GM18499 (cell line): ENCODE measurements at regions not wholly inside any gene's neighbourhood (a gene's known extent, or its start where the extent isn't known, plus 50 kb on each side); places are given as distances from the start of the nearest gene placed in this dataset.

Experiments used
- ATAC-seq: cut with Tn5 transposase; IDR thresholded peaks from one replicate; pipeline ENCODE4 v1.9.1; 2021; ENCODE audit warnings: moderate number of reproducible peaks; ENCODE audit not compliant: insufficient read depth, unreplicated experiment

DNA sequence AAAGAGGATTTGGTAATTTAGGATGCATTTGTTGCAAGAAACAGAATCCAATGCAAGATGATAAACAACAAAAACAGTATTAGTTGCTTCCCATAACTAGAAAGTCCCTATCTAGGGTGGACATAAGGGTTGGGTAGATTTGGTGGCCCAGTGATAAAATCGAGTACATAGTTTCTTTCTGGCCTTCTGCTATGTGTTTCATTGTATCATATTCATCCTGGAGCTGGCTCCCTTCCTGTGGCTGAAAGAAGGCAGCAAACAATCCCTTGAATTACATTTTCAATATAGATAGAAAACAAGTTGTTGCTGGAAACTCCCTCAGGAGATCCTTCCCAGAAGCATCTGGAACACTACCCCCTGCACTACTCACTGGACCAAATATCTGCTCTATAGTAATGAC lies 135.1 kb downstream of the ID4 start:
- no peak for ATAC-seq

GRCh38 chr6:19976411-19977129 lies 139.4 kb downstream of the ID4 start:
- no peak for ATAC-seq

- no peak for ATAC-seq
These were observed 141.9 kb downstream of the ID4 start for GRCh38 chr6:19979059-19979458.

DNA sequence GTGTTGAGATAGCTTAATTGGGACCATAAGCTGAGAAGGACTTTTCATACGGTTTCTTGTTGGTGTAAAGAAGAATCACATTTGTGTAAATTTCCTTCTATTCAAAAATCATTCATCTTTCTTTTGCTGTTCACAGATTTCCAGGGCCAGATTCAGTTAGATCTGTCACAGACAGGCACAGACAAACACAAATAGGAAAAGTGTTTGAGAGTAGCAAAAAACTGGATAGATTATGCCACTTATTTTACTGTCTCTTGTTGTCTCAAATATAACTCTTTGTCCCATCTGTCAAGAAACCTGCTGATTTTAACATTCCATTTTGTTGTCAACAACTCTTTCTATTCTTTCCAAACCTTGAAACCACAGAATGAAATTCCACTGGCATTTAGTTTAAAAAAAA lies 142.8 kb downstream of the ID4 start:
- no peak for ATAC-seq

GRCh38 chr6:19983374-19983773 lies 146.2 kb downstream of the ID4 start:
- no peak for ATAC-seq

DNA sequence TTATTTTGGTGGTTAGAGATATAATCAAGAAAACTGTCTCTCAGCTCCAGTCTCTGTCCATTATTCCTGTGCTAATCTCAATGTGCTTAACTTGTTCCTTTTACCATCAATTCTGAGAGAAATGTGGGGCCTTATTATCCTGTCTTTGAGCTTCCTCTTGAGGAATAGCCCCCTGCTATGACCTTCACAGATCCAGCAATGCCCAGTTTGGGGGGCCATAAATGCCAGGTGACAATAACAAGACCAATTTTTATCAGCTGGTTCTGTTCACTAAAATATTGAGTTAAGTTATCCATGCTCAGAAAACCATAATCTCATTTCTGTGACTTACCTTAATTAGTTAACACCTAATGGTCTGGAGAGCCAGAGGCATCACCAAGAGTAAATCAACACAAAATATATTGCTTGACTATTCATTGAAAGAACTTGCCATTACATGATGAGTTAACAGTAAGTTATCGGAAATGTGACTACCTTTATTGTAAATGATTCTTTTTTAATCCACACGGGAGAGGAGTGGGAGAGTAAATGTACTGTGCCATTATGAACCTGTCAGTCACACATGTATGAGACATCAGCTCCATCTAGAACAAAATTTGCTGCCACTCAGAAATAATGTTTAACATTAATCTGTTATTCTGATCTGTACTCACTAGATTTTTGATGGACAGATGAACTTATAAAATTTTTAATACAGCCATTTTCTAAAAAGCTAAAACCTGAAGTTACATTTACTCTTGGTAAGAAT lies 149.7 kb downstream of the ID4 start:
- no peak for ATAC-seq

DNA sequence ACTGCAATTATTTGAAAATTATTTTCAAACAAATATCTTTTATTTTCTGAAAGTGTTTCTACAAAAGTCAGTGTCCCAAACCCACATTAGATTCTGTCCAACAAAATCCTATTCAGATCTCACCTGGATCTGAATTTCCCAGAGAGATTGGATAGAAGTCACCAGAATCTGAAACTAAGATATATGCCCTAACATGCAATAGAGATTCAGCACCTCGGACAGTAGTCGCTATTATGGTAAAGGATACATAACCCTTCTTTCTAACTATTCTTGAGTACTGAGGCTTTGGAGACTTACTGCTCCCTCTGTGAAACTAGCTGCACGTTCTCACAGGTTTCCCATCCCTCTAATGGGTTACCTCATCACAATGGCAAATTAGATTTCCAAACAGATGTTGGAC lies 151.4 kb downstream of the ID4 start:
- ATAC-seq = no peak

- no peak for ATAC-seq
These were observed 154.0 kb downstream of the ID4 start for GRCh38 chr6:19991176-19991575.

DNA sequence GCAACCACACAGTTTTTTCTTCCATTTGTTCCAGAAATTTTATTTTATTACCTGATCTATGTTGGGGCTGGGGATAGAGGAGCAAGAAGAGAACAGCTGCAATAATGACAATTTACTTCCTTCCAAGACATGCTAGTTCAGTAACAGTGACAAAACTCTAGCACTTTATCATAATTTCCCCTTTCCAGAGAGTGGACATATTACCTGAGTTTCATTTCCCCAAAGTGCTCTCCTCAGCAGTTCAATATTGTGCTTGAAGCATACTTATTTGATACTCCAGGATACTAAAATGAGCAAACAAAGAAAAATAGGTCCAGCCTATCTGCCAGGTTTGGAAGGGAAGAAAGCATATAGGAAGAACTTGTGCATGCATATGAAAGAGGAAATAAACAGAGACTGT lies 157.7 kb downstream of the ID4 start:
- ATAC-seq = no peak

DNA sequence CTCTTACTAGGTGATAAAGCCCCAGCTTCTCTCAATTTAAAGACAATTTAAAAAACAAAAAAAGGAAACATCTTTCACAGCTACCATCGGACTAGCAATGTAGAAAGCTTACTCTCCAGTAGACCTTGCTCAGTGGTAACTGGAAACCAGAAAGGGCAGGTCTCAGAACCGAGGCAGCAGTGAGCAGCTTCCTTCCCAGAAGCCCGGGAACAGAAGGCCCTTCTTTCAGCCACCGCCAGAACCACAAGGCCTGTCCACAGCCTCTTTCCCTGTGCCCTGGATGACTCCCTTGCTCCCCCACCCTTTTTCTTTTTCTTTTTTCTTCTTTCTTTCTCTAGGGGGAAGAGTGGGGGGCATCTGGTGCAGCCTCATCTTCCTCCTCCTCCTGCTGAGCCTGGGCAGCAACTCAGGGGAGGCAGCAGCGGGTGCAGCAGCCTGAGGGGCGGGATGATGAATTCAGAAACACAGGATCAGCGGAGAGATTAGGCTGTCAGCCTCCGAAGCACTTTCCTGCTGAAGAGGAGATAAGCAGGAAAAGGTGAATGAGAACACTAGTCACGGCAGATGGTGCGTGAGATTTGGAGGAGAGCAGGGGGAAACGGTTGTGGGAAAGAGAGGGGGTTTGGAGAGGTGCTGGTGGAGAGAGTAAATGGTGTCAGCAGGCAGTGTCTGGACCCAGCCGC lies 158.5 kb downstream of the ID4 start:
- no peak for ATAC-seq

GRCh38 chr6:19997104-19997503 lies 159.9 kb downstream of the ID4 start:
- ATAC-seq = no peak

DNA sequence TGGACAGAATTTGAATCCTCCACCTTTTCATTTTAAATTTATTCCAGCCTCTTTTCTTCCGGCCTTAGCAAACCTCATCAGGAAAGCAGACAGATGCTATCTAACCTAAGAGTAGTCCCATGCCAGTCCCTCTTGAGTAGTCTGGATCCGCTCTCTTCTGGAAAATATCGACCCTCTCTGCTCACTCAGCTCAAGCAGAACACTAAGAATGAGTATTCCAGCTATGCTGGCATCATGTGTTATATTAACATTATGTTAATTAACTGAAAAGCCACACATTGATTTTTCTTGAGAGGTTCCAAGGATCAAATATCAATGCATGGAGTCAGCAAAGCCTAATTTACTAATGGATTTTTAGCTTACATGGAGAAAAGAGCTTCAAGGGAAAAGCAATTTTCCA lies 161.4 kb downstream of the ID4 start:
- no peak for ATAC-seq

DNA sequence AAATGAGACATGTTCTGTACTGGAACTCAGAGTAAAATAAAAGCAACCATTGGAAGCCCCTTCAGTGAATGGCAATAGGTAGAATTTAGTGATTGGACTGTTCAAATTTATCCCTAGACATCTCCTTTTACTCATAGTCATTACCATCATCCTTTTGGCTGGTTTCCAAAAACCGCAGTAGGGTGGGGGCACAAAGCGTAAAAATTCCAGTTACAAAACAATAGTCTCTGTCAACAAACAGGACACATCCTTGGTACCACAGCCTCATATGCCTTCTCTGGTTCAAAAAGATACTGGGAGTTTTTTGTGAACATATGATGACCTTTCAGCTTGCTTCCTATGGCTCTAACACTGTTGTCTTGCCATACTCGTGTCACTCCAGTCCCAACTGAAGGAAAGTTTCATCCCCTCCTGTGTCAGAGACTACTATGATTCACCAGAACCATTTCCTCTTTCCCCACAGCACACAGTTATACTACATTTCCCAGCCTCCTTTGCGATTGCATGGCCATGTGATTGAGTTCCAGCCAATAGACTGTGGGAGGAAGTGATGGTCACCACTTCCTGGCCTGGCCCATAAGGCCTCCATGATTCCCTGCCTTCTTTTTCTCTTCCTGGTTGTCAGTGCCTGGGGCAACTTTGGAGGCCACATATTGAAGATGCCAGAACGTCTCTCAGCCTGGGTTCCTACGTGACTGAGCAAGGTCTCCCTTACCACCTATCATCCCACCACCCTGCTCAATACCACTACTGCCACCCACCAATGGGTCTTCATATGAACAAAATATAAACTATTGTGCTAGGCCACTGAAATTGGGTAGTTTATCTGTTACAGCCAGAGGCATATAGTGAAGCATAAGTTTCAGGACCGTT lies 162.4 kb downstream of the ID4 start:
- peak; percentile 97 for ATAC-seq

DNA sequence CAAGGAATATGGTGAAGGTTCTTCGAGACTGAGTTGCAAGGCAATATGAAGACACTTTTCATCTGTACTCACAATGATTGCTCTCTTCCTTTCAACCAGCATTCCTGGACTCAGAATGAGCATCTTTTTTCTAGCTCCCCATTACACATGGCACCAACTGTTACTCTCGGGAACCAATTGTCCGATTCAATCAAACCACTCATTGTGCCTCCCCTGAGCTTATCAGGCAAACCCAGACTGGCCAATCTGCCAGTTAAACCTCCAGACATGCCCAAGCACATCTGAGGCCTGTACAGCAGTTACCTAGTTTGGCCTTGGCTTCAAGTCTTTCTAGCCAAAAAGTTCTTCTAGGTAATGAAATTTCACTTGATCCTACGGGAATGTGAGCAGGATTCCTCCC lies 164.1 kb downstream of the ID4 start:
- no peak for ATAC-seq

DNA sequence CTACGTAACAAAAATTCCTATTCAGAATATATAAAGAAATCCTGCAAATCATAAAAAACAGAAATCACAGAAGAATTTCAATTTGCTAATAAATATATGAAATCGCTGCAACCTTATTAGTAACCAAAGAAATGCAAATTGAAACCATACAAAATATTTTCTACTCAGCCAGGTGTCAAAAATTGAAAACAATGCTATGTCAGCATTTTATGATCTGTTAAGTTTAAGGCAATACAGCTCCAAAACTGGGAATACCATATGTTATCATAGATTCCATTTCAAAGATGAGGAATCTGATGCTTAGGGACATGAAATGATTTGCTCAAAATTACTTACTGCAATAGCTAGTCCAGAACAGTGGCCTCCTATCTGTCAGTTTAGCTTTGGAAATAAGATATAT lies 168.9 kb downstream of the ID4 start:
- no peak for ATAC-seq

DNA sequence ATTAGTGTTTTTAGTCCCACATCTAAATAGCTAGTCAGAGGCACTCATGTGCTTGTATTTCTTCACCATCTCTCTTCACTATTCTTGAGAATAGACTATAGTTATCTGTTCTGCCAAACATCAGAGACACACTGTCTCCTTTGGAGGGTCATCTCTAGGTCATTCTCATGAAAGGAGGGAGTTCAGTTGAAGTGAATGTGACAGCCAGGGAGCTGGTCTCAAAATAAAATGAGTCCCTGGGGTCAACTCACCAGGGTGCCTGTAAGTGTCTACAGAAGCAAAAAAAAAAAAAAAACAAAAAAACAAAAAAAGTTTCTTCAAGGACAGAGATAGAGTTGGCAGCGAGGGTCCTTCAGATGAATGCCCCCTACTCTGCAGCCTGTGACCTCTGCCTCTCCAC lies 171.0 kb downstream of the ID4 start:
- ATAC-seq = no peak

- ATAC-seq = no peak
These were observed 176.1 kb downstream of the ID4 start for GRCh38 chr6:20013066-20013861.

- ATAC-seq = no peak
These were observed 177.3 kb downstream of the ID4 start for GRCh38 chr6:20014508-20014907.

DNA sequence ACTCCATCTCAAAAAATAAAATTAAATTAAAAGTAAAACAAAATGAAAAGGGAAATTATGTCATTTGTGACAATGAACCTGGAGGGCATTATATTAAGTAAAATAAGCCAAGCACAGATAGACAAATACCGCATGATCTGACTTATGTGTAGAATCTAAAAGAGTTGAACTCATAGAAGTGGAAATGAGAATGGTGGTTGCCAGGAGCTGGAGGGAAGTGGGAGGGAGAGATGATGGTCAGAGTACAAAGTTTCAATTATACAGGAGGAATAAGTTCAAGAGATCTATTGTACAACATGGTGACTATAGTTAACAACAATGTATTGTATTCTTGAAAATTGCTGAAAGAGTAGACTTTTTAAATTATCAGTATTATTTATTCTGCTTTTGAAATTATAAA lies 183.4 kb downstream of the ID4 start:
- no peak for ATAC-seq

DNA sequence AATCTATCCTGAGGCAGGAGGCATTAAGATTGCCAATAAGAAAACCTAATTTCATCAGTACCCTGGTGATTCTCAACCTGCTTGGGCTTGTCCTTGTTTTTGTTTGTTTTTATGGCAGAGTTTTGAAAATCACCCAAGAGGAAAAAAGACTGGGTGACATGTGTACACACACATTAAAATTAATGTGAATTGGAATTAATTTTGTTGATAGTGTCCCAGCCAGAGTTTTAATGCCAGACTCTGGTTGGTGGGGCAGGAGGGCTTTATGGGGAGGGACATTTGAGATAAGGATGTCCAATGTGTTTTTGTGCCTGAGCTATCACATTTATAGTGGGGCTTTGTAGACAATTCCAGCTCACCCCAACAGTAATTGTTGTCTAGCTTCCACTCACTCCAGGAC lies 184.6 kb downstream of the ID4 start:
- no peak for ATAC-seq
